ENCODE measurements at regions not wholly inside any gene's neighbourhood (a gene's known extent, or its start where the extent isn't known, plus 50 kb on each side); places are given as distances from the start of the nearest gene placed in this dataset.

DNA sequence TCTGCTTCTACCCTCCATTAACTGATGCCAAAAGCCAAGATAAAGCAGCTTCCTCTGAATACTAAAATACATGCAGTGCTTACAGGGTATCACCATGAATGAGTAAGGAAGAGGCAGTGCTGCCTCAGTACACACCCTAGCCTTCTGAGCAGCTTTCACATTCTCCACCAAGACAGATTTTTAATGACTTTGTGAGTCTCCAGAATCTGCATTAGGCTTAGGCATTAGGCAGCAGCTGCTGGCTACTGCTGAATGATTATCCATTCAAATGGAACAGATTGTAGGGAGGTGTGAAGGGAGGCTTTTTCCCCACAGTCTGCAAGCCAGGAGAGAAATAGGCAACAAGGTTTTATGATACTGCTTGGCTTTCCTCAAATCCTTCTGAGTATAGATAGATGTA lies 1226.7 kb upstream of the LRRN3 start:
- Histone ChIP-seq H2AFZ (ENCODE audit: control insufficient read depth, low read depth, low read length) (no peak overlapping the region), H3K36me3 (ENCODE audit: control insufficient read depth in 2 of 2, insufficient read depth in 2 of 2, low read length in 1 of 2) (no peaks in the 10 kb centered on the region), H3K9me3 (replicated peaks; ENCODE audit: control insufficient read depth, insufficient read depth, low read length) (no peaks in the 10 kb centered on the region), H3K9ac (ENCODE audit: control insufficient read depth, insufficient read depth, low read length) (no peak overlapping the region), H4K20me1 (ENCODE audit: control insufficient read depth, insufficient read depth) (no peaks in the 10 kb centered on the region), H3K27ac (ENCODE audit: control insufficient read depth, insufficient read depth) (no peak overlapping the region), H3K4me1 (ENCODE audit: control insufficient read depth, insufficient read depth, low read length) (no peaks in the 10 kb centered on the region), H3K79me2 (ENCODE audit: control insufficient read depth, insufficient read depth, low read length) (no peaks in the 10 kb centered on the region), H3K4me2 (ENCODE audit: control insufficient read depth, insufficient read depth) (no peak overlapping the region), H3K4me3 (no peak overlapping the region), H3K27me3 (replicated peaks in 1 of 2; ENCODE audit: control insufficient read depth in 2 of 2, insufficient read depth in 2 of 2, low read length in 1 of 2) (no peaks in the 10 kb centered on the region)
- ChIA-PET RAD21 (ENCODE audit: unreplicated experiment) (no interaction called here), POLR2A (no interaction called here), SMC1A (ENCODE audit: uncharacterized antibody, unreplicated experiment) (no interaction called here), CTCF (no interaction called here)
- in situ Hi-C loops (cut with MboI) (no loop called here), intact Hi-C loops (cut with micrococcal nuclease; ENCODE audit: unreplicated experiment) (no loop called here)
- FAIRE-seq (no peak), DNase-seq (ENCODE audit: low read depth, low spot score) (no peak), ATAC-seq (no peak)
- BruUV-seq (replicated peaks) = no TSS peak
- TF ChIP-seq RAD21 (IDR thresholded peaks at IDR 0.05; ENCODE audit: insufficient read depth, low read depth, low read length) (no peak), SUZ12 (IDR thresholded peaks at IDR 0.05; ENCODE audit: unreplicated experiment) (no peak), PKNOX1 (IDR thresholded peaks at IDR 0.05) (no peak)
- TF ChIP-seq, protein P1, sequence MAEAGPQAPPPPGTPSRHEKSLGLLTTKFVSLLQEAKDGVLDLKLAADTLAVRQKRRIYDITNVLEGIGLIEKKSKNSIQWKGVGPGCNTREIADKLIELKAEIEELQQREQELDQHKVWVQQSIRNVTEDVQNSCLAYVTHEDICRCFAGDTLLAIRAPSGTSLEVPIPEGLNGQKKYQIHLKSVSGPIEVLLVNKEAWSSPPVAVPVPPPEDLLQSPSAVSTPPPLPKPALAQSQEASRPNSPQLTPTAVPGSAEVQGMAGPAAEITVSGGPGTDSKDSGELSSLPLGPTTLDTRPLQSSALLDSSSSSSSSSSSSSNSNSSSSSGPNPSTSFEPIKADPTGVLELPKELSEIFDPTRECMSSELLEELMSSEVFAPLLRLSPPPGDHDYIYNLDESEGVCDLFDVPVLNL (IDR thresholded peaks at IDR 0.05; ENCODE audit: low read depth, low read length) = no peak
- TF ChIP-seq, protein P2, sequence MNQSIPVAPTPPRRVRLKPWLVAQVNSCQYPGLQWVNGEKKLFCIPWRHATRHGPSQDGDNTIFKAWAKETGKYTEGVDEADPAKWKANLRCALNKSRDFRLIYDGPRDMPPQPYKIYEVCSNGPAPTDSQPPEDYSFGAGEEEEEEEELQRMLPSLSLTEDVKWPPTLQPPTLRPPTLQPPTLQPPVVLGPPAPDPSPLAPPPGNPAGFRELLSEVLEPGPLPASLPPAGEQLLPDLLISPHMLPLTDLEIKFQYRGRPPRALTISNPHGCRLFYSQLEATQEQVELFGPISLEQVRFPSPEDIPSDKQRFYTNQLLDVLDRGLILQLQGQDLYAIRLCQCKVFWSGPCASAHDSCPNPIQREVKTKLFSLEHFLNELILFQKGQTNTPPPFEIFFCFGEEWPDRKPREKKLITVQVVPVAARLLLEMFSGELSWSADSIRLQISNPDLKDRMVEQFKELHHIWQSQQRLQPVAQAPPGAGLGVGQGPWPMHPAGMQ (IDR thresholded peaks at IDR 0.05; ENCODE audit: borderline replicate concordance) = no peak
